HCT116 (cell line): ENCODE measurements at regions not wholly inside any gene's neighbourhood (a gene's known extent, or its start where the extent isn't known, plus 50 kb on each side); places are given as distances from the start of the nearest gene placed in this dataset.

Source experiments
- ATAC-seq: fragments of 200-7000 bp; cut with Tn5 transposase; 2 replicates; pipeline ENCODE4 v1.9.1; 2020; ENCODE audit warnings: mild to moderate bottlenecking, moderate library complexity
- BruUV-seq: library from RNA; stranded (reverse); fragments of 400-500 nt; replicated peaks from 2 replicates; lab custom pipeline; 2021; lab: Mats Ljungman, UMichigan
- CTCF ChIA-PET: fragments of 300-600 bp; sonication (Branson Sonifier 250); formaldehyde crosslinking; loops from one replicate; lab custom pipeline; 2021; ENCODE audit warnings: antibody characterized with exemption; lab: Charles Lee
- POLR2A ChIA-PET: fragments of 300-600, 350-600 bp; sonication (Branson Sonifier 250); formaldehyde crosslinking; loops from one replicate; lab custom pipeline; 2021; ENCODE audit warnings: antibody characterized with exemption; lab: Charles Lee
- RAD21 ChIA-PET, 2 experiments: fragments of 300-600 bp; sonication (Branson Sonifier 250); formaldehyde crosslinking; loops; one replicate each; lab custom pipeline; 2023; ENCODE audit warnings: low total read pairs in 2 of 2; ENCODE audit not compliant: uncharacterized antibody in 2 of 2, unreplicated experiment in 2 of 2, low non-redundant PET in 1 of 2; lab: Charles Lee
- DNase-seq: peaks from one replicate; pipeline ENCODE4 v3.0.0-alpha.2; 2010; ENCODE audit warnings: low read depth, low spot score
- H2AFZ ChIP-seq: fragments of 200-600 bp; shearing (Covaris generic), sonication (generic); 2 replicates; pipeline ENCODE4 v1.6.1; 2017; ENCODE audit warnings: low read depth, mixed run types, mixed read lengths, antibody characterized with exemption, low read length; ENCODE audit not compliant: poor library complexity, severe bottlenecking
- H3K27ac ChIP-seq: 2 replicates; pipeline ENCODE4 v1.5.1; 2012; ENCODE audit warnings: low read depth, low read length
- H3K27me3 ChIP-seq: fragments of 200-600 bp; sonication (generic); 2 replicates; pipeline ENCODE4 v1.6.1; 2016; ENCODE audit warnings: mixed run types, low read length, mixed read lengths; ENCODE audit not compliant: insufficient read depth
- H3K36me3 ChIP-seq, 2 experiments: fragments of 200-500 bp in 1 of 2; fragments of 200-600 bp in 1 of 2; sonication (Bioruptor generic) in 1 of 2; sonication (generic) in 1 of 2; 2 replicates each; pipeline versions ENCODE4 v1.5.1 to v1.6.1; 2014 to 2016; ENCODE audit warnings: low read length in 2 of 2, inconsistent platforms in 1 of 2, mixed read lengths in 1 of 2, mixed run types in 1 of 2; ENCODE audit not compliant: insufficient read depth in 2 of 2, control insufficient read depth in 1 of 2
- H3K4me1 ChIP-seq, 2 experiments: fragments of 200-600 bp in 1 of 2; sonication (generic) in 1 of 2; 2 replicates each; pipeline versions ENCODE4 v1.5.1 to v1.6.1; 2012 to 2017; ENCODE audit warnings: low read length in 2 of 2, inconsistent platforms in 1 of 2, mild to moderate bottlenecking in 1 of 2, mixed read lengths in 1 of 2, mixed run types in 1 of 2, moderate library complexity in 1 of 2; ENCODE audit not compliant: insufficient read depth in 2 of 2, control insufficient read depth in 1 of 2
- H3K4me2 ChIP-seq: fragments of 200-600 bp; sonication (generic); 2 replicates; pipeline ENCODE4 v1.6.1; 2017; ENCODE audit warnings: mixed run types, low read length, mixed read lengths
- H3K4me3 ChIP-seq, 2 experiments: fragments of 200-600 bp in 1 of 2; sonication (generic) in 1 of 2; replicated peaks in 1 of 2; 2 replicates each; pipeline ENCODE4 v1.5.1; 2011 to 2016; ENCODE audit warnings: low read length in 2 of 2, control low read depth in 1 of 2, low read depth in 1 of 2, mild to moderate bottlenecking in 1 of 2, mixed read lengths in 1 of 2, mixed run types in 1 of 2
- H3K79me2 ChIP-seq: fragments of 200-600 bp; sonication (generic); 2 replicates; pipeline ENCODE4 v1.6.1; 2017; ENCODE audit warnings: mild to moderate bottlenecking, mixed run types, low read length, moderate library complexity, mixed read lengths; ENCODE audit not compliant: insufficient read depth
- H3K9ac ChIP-seq: fragments of 200-600 bp; sonication (generic); 2 replicates; pipeline ENCODE4 v1.6.1; 2016; ENCODE audit warnings: low read length, mixed read lengths
- H3K9me2 ChIP-seq: fragments of 200-600 bp; sonication (generic), shearing (Covaris generic); 2 replicates; pipeline ENCODE4 v1.6.1; 2017; ENCODE audit warnings: mixed run types, mild to moderate bottlenecking, moderate library complexity; ENCODE audit not compliant: insufficient read depth
- H3K9me3 ChIP-seq, 2 experiments: fragments of 200-500 bp in 1 of 2; fragments of 200-600 bp in 1 of 2; sonication (Bioruptor generic) in 1 of 2; sonication (generic) in 1 of 2; 2 replicates each; pipeline ENCODE4 v1.6.1; 2014 to 2017; ENCODE audit warnings: low read length in 2 of 2, mixed read lengths in 2 of 2, inconsistent platforms in 1 of 2, low read depth in 1 of 2, mild to moderate bottlenecking in 1 of 2, mixed run types in 1 of 2, moderate library complexity in 1 of 2; ENCODE audit not compliant: control insufficient read depth in 1 of 2, insufficient read depth in 1 of 2
- H4K20me1 ChIP-seq: fragments of 200-600 bp; sonication (generic), shearing (Covaris generic); 2 replicates; pipeline ENCODE4 v1.6.1; 2017; ENCODE audit warnings: mixed run types, mild to moderate bottlenecking, moderate library complexity; ENCODE audit not compliant: insufficient read depth
- CBX3 ChIP-seq: IDR thresholded peaks from 2 replicates; pipeline ENCODE4 v1.6.1; 2012; ENCODE audit warnings: low read depth
- CEBPB ChIP-seq: IDR thresholded peaks from 2 replicates; pipeline ENCODE4 v1.6.1; 2012; ENCODE audit warnings: low read depth
- EGR1 ChIP-seq: IDR thresholded peaks from 2 replicates; pipeline ENCODE4 v1.6.1; 2012; ENCODE audit warnings: low read depth
- EZH2phosphoT487 ChIP-seq: fragments of 200-600 bp; IDR thresholded peaks from 2 replicates; pipeline ENCODE4 v1.6.1; 2018; ENCODE audit warnings: antibody characterized with exemption, borderline replicate concordance
- JUND ChIP-seq: IDR thresholded peaks from 2 replicates; pipeline ENCODE4 v1.6.1; 2012
- POLR2A ChIP-seq: IDR thresholded peaks from 2 replicates; pipeline ENCODE4 v1.7.0; 2011; ENCODE audit warnings: borderline replicate concordance; ENCODE audit not compliant: insufficient read depth, insufficient read length; ENCODE audit errors: extremely low read depth
- POLR2AphosphoS5 ChIP-seq: IDR thresholded peaks from 2 replicates; pipeline ENCODE4 v1.6.1; 2011; ENCODE audit warnings: mild to moderate bottlenecking, low read depth, low read length, moderate library complexity
- RAD21 ChIP-seq: IDR thresholded peaks from 2 replicates; pipeline ENCODE4 v1.6.1; 2012; ENCODE audit warnings: low read depth, mild to moderate bottlenecking
- SP1 ChIP-seq: IDR thresholded peaks from 2 replicates; pipeline ENCODE4 v1.6.1; 2012; ENCODE audit warnings: low read depth
- SRF ChIP-seq: IDR thresholded peaks from 2 replicates; pipeline ENCODE4 v1.6.1; 2012; ENCODE audit warnings: low read depth
- TCF7L2 ChIP-seq: IDR thresholded peaks from 2 replicates; pipeline ENCODE4 v1.7.0; 2011; ENCODE audit warnings: borderline replicate concordance, inconsistent platforms; ENCODE audit not compliant: insufficient read depth, insufficient read length; ENCODE audit errors: extremely low read depth
- ZFX ChIP-seq: fragments of 450-650 bp; IDR thresholded peaks from 2 replicates; pipeline ENCODE4 v1.6.1; 2017
- ZNF274 ChIP-seq: fragments of 200-500 bp; sonication (Bioruptor generic); IDR thresholded peaks from 2 replicates; pipeline ENCODE4 v1.6.1; 2014; ENCODE audit warnings: mild to moderate bottlenecking, low read depth, low read length, inconsistent platforms
- intact Hi-C: fragments of 100-400 bp; cut with micrococcal nuclease; formaldehyde crosslinking; loops from 2 replicates; pipeline ENCODE4 v1.10.0; 2022
- TF ChIP-seq, protein P1 (sequence below): IDR thresholded peaks from 2 replicates; pipeline ENCODE4 v1.6.1; 2011; ENCODE audit warnings: mild to moderate bottlenecking, low read length, moderate library complexity; ENCODE audit not compliant: insufficient replicate concordance; ENCODE audit errors: extremely low read depth
- TF ChIP-seq, protein P2 (sequence below): IDR thresholded peaks from 2 replicates; pipeline ENCODE4 v1.6.1; 2012
- TF ChIP-seq, protein P3 (sequence below), 3 experiments: fragments of 200-600 bp in 1 of 3; sonication (generic) in 1 of 3; IDR thresholded peaks in 2 of 3; conservative IDR thresholded peaks in 1 of 3; 2 replicates each; pipeline ENCODE4 v1.5.1; 2012 to 2017; ENCODE audit warnings: low read depth in 2 of 3, low read length in 2 of 3, antibody characterized with exemption in 1 of 3, borderline replicate concordance in 1 of 3, control low read depth in 1 of 3, mild to moderate bottlenecking in 1 of 3, mixed read lengths in 1 of 3, mixed run types in 1 of 3, moderate library complexity in 1 of 3; ENCODE audit not compliant: insufficient read depth in 1 of 3

DNA sequence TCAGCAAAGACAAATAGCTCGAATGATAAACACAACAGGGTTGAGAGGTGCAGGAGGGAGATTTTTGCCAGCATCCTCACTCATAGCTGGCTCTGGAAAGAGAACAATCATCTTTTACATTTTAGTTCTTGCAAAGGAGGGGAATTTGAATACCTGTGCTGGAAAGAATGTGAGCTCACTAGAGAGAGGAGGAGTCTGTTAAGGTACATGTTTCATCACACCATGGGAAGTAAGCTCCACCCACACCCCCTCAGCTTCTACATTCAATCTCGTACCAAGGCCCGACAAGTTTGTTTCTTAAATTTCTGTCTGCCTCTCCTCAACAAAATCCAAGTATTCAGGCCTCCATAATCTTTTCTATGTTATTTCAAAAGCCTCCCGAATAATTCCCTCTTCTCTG lies 254.6 kb downstream of the BRINP1 start:
- Histone ChIP-seq H3K27ac (no peak overlapping the region), H4K20me1 (no peaks in the 10 kb centered on the region), H3K4me2 (no peak overlapping the region), H3K9ac (no peak overlapping the region), H3K4me3 (no peak overlapping the region), H2AFZ (no peak overlapping the region), H3K9me3 (peaks cover 4 to 13% of the 10 kb centered on the region in 2 experiments; a peak in 3 of 4 replicates), H3K27me3 (no peaks in the 10 kb centered on the region), H3K4me1 (no peaks in the 10 kb centered on the region), H3K79me2 (no peaks in the 10 kb centered on the region), H3K36me3 (no peaks in the 10 kb centered on the region), H3K9me2 (no peaks in the 10 kb centered on the region)
- CTCF ChIA-PET, result no interaction called here
- intact Hi-C loops, result no loop called here
- ATAC-seq, result no peak
- no TSS peak for BruUV-seq
- DNase-seq, result no peak
- RAD21 ChIA-PET, result no interaction called here
- no peak for TF ChIP-seq CBX3
- TF ChIP-seq POLR2AphosphoS5, result no peak
- TF ChIP-seq SP1, result no peak
- no peak for TF ChIP-seq EZH2phosphoT487
- no peak for TF ChIP-seq RAD21
- no peak for TF ChIP-seq ZFX
- TF ChIP-seq CEBPB, result no peak
- no peak for TF ChIP-seq JUND
- TF ChIP-seq, protein P1, sequence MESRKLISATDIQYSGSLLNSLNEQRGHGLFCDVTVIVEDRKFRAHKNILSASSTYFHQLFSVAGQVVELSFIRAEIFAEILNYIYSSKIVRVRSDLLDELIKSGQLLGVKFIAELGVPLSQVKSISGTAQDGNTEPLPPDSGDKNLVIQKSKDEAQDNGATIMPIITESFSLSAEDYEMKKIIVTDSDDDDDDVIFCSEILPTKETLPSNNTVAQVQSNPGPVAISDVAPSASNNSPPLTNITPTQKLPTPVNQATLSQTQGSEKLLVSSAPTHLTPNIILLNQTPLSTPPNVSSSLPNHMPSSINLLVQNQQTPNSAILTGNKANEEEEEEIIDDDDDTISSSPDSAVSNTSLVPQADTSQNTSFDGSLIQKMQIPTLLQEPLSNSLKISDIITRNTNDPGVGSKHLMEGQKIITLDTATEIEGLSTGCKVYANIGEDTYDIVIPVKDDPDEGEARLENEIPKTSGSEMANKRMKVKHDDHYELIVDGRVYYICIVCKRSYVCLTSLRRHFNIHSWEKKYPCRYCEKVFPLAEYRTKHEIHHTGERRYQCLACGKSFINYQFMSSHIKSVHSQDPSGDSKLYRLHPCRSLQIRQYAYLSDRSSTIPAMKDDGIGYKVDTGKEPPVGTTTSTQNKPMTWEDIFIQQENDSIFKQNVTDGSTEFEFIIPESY, result no peak
- TF ChIP-seq POLR2A, result no peak
- TF ChIP-seq ZNF274, result no peak
- TF ChIP-seq EGR1, result no peak
- no peak for TF ChIP-seq SRF
- TF ChIP-seq, protein P2, sequence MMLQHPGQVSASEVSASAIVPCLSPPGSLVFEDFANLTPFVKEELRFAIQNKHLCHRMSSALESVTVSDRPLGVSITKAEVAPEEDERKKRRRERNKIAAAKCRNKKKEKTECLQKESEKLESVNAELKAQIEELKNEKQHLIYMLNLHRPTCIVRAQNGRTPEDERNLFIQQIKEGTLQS, result no peak
- TF ChIP-seq, protein P3, sequence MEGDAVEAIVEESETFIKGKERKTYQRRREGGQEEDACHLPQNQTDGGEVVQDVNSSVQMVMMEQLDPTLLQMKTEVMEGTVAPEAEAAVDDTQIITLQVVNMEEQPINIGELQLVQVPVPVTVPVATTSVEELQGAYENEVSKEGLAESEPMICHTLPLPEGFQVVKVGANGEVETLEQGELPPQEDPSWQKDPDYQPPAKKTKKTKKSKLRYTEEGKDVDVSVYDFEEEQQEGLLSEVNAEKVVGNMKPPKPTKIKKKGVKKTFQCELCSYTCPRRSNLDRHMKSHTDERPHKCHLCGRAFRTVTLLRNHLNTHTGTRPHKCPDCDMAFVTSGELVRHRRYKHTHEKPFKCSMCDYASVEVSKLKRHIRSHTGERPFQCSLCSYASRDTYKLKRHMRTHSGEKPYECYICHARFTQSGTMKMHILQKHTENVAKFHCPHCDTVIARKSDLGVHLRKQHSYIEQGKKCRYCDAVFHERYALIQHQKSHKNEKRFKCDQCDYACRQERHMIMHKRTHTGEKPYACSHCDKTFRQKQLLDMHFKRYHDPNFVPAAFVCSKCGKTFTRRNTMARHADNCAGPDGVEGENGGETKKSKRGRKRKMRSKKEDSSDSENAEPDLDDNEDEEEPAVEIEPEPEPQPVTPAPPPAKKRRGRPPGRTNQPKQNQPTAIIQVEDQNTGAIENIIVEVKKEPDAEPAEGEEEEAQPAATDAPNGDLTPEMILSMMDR (IDR thresholded peaks at IDR 0.05 in 2 of 3, conservative IDR thresholded peaks at IDR 0.05 in 1 of 3; ENCODE audit: borderline replicate concordance in 1 of 3, insufficient read depth in 1 of 3, low read depth in 2 of 3, low read length in 2 of 3), result no peak
- TF ChIP-seq TCF7L2, result no peak
- TF ChIP-seq, all 23 proteins: peak for 0
- POLR2A ChIA-PET, result no interaction called here
